ENCODE measurements at regions not wholly inside any gene's neighbourhood (a gene's known extent, or its start where the extent isn't known, plus 50 kb on each side); places are given as distances from the start of the nearest gene placed in this dataset.
"Not testable (repeated sequence)": the region's sequence is repeated elsewhere in the genome, so short reads cannot be mapped to it uniquely, and the experiment has no call there.

GRCh38 chr12:102344691-102345090 lies 135.7 kb downstream of the IGF1 start:
- DNase-seq (ENCODE audit: low read depth), result no peak

DNA sequence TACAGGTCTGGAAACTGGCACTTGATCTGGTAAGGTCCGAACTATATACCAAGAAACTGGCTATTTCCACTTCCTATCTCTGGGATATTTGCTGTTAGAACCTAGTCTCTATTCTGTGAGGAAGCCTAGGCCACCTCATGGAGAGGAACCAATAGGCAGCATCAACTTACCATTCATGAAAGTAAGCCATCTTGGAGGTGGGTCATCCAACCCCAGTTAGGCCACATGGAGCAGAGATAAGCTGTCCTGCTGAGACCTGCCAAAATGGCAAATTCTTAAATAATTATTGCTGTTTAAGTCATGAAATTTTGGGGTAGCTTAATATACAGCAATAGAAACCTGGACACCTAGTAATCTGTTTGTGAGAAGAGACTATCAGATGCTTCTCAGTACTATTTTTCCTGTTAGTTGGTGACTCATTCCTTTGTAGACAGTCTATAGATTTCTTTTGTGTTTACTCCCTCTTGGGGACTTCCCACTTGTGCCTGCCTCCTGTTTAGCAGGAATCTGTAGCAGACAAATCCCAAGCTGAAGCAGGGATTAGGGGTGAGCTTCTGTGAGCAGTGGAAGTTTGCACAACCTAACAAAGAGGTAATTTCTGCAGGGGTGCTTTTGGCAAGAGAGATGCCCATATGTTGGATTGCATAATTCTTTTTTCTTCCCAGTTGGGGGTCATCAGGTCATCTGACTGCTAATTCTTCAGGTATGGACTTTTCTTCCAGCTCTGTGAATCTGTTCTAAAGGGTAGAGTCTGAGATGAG lies 136.8 kb downstream of the IGF1 start:
- peak; percentile 15 for DNase-seq (ENCODE audit: low read depth)

DNA sequence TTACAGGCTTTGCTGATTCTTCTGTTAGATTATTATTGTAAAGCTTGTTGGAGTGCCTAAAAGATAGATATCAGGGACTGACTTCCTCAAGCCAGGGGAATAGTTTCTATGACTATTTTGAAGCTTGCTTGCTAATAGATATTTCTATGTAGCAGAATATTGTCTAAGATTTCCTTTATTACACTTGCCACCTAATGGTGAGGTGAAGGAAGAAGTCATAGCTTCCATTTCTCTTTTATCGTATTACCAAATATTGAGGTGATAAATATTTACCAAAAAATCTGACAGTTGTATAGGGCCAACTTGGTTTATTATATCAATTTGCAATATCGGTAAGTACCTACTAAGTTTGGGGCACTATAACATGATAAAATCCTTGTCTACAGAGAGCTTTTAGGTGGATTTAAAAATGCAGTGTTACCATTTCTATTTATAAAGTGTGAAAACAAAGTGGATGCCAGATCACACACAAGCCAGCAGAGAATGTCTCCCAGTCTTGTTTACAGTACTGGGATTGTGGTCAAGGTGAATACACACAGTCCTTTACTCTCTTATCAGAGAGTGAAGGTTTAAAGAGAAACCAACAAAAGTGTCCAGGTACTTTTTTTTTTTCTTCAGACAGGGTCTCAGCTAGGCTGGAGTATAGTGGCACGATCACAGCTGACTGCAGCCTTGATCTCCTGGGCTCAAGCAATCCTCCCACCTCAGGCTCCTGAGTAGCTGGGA lies 137.9 kb downstream of the IGF1 start:
- DNase-seq (ENCODE audit: low read depth), result no peak

GRCh38 chr12:102334765-102335164 lies 137.1 kb upstream of the PMCH start:
- DNase-seq (ENCODE audit: low read depth), result no peak

DNA sequence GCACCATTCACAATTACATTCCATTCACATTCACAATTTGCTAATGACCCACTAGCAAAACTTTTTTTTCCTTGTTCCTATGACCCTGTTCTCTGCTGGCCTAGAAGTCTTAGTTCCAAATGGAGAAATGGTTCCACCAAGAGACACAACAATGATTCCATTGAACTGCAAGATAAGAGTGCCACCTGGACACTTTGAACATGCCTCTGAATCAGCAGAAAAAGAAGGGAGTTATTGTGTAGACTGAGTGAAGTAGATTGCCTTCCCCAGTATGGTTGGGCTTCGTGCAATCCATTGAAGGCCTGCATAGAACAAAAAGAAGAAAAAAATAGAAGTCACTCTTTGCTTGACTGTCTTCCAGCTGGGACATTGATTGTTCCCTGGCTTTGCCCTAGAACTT lies 133.8 kb upstream of the PMCH start:
- DNase-seq (ENCODE audit: low read depth), result no peak

DNA sequence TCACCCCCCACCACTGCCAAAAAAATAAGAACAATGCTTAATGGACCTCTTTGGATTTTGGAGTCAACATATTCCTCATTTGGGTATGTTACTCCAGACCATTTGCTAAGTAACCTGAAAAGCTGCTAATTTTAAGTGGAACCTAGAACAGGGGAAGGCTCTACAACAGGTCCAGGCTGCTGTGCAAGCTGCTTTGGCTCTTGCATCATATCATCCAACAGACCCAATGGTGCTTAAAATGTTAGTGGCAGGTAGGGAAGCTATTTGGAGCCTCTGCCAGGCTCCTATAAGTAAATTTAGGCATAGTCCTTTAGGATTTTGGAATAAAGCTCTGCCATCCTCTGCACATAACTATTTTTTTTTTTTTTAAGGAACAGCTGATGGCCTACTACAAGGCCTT lies 132.2 kb upstream of the PMCH start:
- DNase-seq (ENCODE audit: low read depth), result no peak

DNA sequence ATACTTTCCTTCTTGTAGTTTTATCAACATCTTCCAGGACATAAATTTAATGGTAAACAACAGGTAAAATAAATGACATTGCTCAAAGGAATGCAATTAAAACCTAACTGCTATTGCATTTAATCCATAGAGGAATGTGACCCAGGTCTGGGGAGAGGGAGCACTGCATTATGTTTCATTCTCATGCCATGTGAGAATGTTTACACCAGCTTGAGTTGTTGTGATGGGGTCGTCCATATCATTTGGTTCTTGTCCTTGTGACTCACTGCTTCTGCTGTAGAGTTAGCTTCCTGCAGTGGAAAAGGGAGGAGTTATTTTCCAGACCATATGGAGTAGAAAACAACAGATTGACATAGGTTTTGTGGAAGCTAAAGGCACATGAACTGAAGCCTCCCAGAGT lies 129.3 kb upstream of the PMCH start:
- peak; percentile 25 for DNase-seq (ENCODE audit: low read depth)

DNA sequence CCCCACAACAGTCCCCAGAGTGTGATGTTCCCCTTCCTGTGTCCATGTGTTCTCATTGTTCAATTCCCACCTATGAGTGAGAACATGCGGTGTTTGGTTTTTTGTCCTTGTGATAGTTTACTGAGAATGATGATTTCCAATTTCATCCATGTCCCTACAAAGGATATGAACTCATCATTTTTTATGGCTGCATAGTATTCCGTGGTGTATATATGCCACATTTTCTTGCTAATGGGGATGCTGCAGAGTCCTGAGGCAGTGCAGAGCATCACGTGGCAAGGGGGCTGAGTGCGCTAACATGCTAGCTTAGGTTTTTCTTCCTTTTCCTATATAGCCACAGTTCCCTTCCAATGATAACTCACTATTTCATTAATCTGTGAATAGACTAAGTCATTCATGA lies 127.5 kb upstream of the PMCH start:
- DNase-seq (ENCODE audit: low read depth), result not testable (repeated sequence)

GRCh38 chr12:102323799-102324198 lies 126.2 kb upstream of the PMCH start:
- no peak for DNase-seq (ENCODE audit: low read depth)

DNA sequence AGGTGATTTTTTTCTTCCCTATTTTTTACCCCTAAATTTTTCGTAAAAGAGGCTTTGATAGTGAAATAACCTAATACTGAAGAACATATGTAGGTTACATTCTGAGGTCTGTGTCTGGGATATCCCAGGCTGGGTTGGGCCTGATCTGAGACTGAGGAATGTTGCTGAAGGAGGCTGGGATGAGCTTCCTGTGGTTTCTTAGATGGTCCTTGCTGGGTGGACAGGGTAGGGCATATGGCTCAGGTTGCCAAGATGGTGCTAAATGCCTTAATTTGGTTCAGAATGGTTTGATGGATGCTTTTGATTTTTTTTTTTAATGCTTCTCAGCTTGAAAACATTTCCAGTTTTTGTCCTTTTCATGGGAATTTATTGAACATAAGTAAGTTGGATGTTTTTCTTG lies 124.6 kb upstream of the PMCH start:
- no peak for DNase-seq (ENCODE audit: low read depth)

DNA sequence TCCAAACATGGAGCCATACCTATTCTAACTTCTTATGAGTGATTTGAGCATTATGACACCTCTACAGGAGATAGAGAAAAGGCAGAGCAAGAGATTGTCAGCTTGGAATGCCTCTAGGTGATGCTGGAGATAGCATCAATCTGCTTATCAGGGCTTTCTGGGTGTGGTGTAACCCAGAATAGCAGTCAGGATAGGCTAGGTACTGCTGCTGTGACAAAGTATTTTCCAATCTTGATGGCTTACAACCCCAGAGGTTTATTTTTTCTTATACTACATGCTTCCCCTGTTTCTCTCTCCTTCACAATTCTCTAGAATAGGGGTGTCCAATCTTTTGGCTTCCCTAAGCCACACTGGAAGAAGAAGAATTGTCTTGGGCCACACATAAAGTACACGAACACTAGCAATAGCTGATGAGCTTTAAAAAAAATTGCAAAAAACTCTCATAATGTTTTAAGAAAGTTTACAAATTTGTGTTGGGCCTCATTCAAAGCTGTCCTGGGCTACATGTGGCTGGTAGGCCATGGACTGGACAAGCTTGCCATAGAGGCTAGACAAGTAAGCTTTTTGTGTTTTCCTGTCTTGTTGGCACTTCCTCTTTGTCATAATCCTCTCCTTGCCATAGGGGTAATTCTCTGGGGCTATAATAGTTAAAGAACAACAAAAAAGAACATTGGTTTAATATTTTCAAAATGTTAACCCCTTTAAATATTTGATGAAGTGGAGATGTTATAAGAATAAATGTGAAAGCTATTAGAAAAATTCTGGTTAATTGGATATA lies 123.9 kb upstream of the PMCH start:
- no peak for DNase-seq (ENCODE audit: low read depth)

- no peak for DNase-seq (ENCODE audit: low read depth)
Observed at GRCh38 chr12:102317155-102317554, 119.5 kb upstream of the PMCH start.

DNA sequence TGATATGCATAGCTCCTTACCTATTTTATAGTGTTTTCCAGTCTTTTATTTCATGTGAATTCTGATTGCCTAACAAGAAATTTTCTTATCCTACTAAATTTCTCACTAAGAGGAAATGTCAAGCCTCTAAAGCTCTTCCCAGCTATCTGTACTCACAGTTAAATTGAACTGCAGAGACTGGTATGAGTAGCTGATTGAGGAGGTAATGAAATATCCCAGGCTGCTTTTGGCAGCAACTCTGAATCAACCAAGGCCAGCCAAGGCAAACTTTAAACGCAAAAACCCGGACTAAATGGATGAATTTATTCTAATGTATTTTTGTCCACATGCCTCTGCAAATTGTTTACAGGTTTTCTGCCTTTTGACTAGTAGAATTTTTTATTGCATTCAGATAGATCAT lies 119.1 kb upstream of the PMCH start:
- DNase-seq (ENCODE audit: low read depth), result no peak

DNA sequence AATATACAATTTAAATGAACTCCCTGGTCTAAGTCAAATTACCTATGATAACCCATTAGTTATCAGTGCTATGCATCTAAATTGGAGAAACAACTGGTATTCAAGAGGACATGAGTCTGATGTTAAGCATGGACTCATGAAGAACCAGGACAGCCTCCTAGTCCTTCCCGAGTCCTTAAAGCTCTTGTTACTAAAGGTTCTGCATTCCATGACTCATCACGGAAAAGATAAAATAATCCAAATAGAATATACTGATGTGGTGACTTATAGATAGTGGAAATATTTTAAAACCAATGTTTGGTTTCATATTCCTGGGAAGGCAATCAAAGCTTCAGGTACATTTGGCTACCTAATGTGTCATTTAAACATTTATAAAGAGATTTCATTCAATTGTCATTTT lies 117.2 kb upstream of the PMCH start:
- DNase-seq (ENCODE audit: low read depth), result peak; percentile 4

- DNase-seq (ENCODE audit: low read depth), result not testable (repeated sequence)
Observed at GRCh38 chr12:102313116-102313971, 115.7 kb upstream of the PMCH start.

DNA sequence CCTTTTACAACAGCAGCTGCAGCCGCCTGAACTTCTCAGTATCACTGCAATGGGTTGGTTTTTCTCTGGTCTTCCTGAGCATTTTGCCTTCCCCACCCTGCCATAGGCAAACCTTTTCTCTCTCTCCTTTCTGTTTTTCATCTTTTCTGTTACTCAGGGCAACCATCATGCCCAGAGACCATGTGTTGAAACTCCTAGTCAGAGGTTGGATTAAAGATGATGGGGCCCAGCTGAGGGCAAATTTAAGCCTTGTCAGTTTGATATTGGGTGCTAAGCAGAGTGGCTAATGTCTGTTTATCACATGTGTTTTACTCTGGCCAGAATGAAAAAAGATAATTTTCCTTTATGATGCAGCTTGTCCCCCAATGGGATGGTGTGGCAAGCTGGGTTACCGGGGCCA lies 107.9 kb upstream of the PMCH start:
- DNase-seq (ENCODE audit: low read depth), result no peak

DNA sequence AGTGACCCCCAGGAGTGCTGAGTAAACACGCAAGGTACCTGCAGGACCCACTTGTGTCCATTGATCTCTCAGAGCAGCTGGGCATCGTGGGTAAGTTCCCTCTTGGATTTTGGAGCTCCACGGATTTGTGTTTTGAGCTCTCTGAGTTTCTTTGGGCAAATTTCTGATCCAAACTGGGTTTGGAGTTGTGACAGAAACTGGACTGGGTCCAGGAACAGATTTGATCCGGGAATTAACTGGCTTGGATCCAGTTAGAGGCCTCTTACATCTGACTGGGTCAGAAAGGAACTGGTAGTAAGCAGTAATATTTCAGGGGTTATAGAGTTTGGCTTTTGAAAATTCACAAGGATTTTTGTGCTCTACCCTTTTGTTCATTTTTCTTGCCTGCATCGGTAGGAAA lies 107.0 kb upstream of the PMCH start:
- DNase-seq (ENCODE audit: low read depth), result not testable (repeated sequence)

DNA sequence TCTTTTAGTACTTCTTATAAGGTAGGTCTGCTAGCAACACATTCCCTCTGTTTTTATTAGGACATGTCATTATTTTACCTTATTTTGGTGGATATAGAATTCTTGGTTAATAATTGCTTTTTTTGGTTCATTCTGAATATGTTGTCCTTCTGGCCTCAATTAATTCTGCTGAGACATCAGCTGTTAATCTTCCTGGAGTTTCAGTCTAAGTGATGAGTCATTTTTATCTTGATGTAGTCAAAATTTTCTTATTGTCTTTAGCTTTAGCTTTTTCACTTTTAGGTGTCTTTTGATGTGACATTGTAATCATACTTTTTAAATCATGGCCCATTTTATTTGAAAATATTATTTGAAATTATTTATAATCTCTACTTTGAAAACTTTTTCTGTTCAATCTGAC lies 104.9 kb upstream of the PMCH start:
- peak; percentile 2 for DNase-seq (ENCODE audit: low read depth)

- DNase-seq (ENCODE audit: low read depth), result no peak
Observed at GRCh38 chr12:102301547-102301946, 103.9 kb upstream of the PMCH start.

- peak; percentile 73 for DNase-seq (ENCODE audit: low read depth)
Observed at GRCh38 chr12:102300824-102301461, 103.3 kb upstream of the PMCH start.

GRCh38 chr12:102299731-102300130 lies 102.1 kb upstream of the PMCH start:
- DNase-seq (ENCODE audit: low read depth), result no peak

All from ELR (cell line).